NOMO-1 treated with DMSO at 0.1 percent for 48 hours (cell line): ENCODE measurements at regions not wholly inside any gene's neighbourhood (a gene's known extent, or its start where the extent isn't known, plus 50 kb on each side); places are given as distances from the start of the nearest gene placed in this dataset.

ENCODE experiments used
- DNase-seq: peaks from one replicate; lab custom pipeline; 2025; ENCODE audit not compliant: unreplicated experiment; lab: John Stamatoyannopoulos, UW

DNA sequence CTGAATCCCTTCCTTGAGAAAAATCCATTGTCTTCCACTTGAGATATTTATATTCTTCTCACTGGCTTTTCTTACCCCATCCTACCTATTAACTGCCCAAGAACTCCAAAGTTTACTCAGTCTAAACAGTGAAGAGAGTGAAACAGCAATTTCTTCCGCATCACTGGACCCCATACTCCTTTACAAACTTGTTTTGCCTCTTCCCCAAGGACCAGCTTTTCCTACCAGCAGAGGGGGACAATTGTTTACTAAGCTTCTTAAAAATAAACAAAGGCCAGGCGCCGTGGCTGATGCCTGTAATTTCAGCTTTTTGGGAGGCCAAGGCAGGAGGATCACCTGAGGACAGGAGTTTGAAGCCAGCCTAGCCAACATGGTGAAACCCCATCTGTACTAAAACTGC, 52.0 kb downstream of the LRATD1 start:
- no peak for DNase-seq

DNA sequence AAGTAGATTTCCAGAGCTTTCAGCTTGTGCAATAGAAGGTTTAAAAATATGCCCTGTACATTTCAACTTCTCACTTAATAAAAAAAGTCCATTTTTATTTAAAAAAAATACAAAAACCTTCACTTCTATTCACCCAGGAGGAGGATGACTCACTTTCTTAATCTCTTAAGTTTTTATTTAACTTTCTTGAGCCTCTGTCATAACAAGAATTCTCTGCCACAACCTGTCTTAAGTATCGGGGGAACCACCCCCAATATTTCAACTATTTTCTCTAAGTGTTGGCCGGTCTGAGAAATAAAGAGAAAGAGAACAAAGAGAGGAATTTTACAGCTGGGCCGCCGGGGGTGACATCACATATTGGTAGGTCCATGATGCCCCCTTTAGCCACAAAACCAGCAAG, 58.4 kb downstream of the LRATD1 start:
- no peak for DNase-seq

DNA sequence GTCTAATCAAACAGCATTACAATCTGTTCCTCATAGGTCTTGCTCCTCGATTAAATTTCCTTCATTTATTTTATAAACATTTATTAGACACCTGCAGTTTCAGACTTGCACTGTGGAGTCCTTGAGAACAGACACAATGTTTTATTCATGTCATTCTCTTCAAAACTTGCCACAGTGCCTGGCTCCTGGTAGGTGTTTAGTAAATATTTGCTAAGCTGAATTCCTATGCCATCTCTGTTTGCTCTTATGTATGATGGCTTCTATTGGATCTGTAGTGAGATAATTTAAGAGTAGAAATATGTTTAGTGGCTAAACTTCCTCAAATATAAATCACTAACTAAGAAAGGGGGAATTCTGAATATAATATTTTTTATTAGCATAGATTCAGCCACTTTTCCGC, 61.4 kb downstream of the LRATD1 start:
- DNase-seq, result no peak

- no peak for DNase-seq
These were observed 68.2 kb downstream of the LRATD1 start for GRCh38 chr2:14700753-14701152.

DNA sequence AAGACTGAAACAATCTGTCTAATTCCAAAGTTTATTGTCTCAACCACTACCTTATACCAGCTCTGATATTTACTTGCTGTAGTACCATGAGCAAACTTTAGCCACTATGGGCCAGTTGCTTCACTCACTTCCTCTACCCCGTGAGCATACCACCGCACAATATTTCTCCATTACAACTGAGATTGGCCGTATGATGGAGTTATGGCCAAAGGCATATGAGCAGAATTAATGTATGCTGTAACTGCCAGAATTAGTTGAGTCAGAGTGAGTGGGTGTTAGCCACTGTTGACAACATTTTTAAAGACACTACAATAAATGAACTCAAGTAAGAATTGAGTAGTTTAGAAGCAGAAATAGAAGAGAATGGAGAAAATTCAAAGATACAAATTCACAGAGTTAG, 69.7 kb downstream of the LRATD1 start:
- no peak for DNase-seq

DNA sequence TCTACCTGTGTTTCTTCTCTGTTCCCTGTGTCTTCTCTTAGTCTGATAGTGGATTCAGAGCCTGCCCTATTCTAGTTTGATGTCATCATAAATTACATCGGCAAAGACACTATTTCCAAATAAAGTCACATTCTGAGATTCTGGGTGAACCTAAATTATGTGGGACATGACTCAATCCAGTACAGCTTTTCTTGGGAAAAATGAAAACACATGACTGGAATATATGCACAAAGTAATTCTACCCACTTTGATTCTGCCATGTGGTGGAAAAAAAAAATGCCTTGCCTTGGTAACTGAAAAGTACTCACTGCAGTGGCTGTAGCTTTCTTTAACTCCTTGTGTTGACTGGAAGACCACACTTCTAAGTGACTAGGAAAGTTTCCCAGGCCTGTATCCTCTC, 73.7 kb downstream of the LRATD1 start:
- DNase-seq, result no peak

DNA sequence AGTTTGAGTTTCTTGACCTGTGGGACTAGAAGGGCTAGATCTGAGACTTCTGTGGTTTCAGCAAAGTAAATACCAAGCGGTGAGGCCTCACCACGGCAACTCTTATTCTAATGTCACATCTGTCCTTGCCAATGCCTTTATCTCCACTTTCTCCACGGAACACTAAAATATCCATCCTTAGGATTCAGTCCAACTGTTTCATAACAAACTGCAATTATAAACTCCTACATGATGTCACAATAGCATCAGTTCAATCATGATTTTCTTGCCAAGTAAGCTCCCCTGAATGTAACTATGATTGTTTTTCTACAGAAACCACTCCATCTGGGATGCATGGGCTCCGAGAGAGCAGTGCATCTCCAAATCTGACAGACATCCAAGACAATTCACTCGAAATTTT, 79.6 kb downstream of the LRATD1 start:
- DNase-seq, result no peak

DNA sequence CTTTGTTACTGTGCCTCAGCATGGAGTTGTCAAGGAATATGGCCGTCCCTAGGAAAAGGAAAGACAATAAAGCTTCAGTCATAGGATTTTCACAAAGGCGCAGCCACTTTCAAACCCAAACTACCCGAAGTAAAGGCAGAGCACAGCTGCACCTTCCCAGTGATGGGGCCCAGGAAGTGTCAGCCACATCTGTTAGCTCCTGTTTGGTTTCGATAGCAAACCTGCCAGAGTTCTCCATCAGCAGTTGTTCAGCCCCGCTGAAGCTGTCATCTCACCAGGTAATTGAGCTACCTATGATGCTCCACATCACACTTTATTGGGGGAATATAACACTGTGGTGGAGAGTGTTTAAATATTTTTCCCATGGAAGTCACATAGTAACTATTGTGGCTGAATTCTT, 80.7 kb downstream of the LRATD1 start:
- DNase-seq, result no peak

DNA sequence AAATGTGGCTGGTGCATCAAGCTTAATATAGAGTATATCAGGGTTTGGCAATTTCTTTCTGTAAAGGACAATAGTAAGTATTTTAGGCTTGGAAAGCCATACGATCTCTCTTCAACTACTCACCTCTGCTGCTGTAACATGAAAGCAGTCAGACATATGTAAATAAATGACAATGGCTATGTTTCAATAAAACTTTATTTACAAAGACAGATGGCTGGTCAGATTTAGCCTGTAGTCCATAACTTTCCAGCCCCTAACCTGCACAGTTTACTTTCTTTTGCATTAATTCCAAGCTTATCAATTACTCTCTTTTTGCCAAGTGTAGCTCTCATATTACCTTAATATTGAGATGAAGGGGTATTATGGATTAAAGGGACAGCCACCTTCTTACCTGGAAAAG, 83.1 kb downstream of the LRATD1 start:
- DNase-seq, result no peak

DNA sequence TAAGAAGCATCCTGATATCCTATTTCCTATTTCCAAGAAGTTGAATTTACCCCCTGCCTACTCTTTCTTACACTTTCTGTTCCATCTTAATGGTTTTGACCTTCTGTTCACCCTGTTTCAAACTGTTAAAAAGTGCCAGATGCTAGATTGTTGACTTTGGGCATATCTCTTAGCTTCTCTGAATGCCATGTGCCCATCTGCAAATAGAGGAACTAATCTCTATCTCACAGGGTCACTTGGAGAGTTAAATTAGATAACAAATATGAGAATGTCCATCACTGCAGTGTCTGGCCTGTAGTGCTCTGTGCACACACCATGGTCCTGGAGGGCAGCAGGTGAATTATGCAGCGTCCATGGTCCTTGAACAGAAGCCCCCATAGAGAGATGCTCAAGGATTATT, 83.8 kb downstream of the LRATD1 start:
- DNase-seq, result no peak

GRCh38 chr2:14717131-14717530, 84.6 kb downstream of the LRATD1 start:
- DNase-seq, result no peak

GRCh38 chr2:14720319-14720718, 87.8 kb downstream of the LRATD1 start:
- DNase-seq, result no peak

- DNase-seq, result no peak
These were observed 88.2 kb downstream of the LRATD1 start for GRCh38 chr2:14720739-14721138.

GRCh38 chr2:14722904-14723570, 90.5 kb downstream of the LRATD1 start:
- DNase-seq, result no peak

DNA sequence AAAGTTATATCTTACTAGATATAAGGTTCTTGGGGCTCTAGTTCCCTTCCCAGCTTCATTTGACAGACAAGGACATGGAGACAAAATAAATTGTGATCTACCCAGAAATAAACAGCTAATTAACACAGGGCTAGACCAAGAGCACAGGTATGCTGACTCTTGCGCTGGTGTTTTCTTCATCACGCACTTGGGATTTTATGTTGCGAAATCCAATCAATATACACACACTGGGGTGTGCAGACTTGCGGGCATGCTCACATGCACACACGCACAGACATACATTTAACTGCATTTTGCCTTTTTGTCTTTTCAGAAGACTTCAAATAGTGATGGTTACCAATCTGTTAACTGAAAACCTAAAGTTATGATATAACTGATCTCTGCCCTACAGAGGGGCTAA, 91.2 kb downstream of the LRATD1 start:
- no peak for DNase-seq

DNA sequence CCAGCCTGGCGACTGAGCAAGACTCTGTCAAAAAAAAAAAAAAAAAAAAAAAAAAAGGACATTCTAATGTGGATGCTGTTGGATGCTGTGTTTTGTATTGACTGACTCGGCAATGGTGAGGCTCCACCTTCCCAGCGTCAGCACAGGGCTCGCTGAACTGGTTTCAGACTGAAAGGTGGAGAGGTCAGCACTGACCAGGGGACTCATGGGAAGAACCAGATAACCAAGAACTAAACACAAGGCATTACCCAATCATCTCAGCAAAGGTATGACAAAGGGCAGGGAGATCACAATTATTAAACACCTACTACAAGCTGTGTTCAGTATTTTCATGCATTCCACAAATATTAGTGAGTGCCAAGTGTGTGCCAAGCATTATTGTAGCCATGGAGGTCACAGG, 103.2 kb downstream of the LRATD1 start:
- no peak for DNase-seq

DNA sequence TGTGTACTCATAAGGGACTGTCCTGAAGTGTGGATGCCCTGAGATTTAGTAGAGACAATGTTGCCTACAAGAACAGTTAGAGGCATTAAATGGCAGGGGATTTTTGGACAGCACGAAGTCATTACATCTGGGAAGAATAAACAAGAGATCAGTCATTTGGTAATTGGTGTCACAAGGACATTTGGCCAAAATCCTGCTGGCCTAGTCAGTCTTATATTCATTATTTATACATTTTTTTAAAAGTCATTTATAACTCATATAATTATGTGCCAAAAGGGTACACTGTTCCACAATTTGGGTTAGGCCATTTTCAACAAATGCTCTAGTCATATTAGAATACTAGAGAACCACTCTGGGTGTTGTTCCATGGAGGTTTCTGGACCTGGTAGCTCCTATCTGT, 104.7 kb downstream of the LRATD1 start:
- DNase-seq, result no peak

DNA sequence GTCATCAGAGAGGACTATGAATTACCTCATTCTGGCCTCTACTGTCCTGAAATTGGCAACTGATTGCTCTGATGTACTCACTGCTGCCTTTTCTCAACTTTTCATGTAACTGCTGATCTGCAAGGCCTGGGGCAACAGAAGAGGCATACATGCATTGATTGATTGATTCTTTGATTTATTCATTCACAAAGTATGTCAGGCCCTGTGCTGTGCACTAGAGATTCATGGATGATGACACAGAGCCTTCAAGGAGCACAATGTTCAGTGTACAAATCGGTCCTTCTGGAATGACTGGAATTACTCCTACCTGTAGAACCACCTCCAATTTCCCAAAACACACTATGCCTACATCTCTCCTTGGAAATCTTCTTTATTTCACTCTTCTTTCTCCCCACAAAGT, 111.3 kb downstream of the LRATD1 start:
- no peak for DNase-seq

DNA sequence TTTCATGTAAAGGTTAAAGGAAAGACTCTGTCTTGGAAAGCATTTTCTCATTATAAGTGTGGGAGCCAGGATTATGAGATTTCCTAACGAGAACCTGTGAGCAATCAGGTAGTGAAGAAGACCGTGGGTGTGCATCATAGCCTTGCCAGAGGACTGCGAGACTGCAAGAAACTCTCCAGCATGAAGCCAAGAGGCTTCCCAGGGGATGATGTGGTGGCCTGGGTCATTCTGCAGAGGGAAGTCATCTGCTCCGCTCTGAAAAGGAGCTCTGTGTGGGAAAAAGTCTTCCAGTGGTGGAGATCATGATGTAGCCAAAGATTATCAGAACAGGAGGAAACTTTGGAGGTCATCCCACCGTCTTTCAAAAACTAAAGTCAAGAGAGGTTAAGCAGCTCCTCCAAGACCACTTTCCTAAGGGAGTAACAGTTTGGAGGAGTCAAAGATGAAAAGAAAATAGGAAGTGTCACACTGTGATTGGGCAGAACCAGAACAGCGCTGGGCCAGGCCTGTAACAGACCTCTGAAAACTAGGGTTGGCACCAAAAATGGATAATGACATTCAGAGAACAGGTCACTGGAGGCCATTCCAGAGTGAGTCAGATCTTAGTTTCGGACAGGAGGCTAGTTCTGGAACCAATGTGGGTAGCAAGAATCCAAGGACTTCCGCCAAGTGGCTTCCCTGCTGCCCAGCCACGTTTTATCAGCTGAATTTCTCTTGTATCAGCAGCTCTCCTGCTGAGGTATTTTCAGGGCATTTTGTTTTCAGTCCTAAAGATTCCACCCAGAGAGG, 113.0 kb downstream of the LRATD1 start:
- no peak for DNase-seq

DNA sequence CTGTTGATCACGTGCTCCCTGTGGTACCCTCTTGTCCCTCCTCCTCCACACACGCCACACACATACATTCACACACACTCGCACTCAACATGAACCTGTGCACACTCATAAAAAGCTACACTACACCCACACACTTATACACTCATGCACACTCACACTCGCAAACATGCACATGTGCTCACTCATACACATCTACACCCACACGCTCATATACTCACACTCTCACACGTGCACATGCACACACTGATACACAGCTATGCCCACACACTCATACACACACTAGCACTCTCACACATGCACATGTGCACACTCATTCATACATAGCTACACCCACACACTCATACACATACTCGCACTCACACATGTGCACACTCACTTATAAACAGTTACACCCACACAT, 113.6 kb downstream of the LRATD1 start:
- no peak for DNase-seq

GRCh38 chr2:14747447-14747846, 114.9 kb downstream of the LRATD1 start:
- no peak for DNase-seq

- no peak for DNase-seq
These were observed 117.4 kb downstream of the LRATD1 start for GRCh38 chr2:14749884-14750283.

- DNase-seq, result no peak
These were observed 117.9 kb downstream of the LRATD1 start for GRCh38 chr2:14750433-14750832.
